Adrenal gland (tissue), 5 donors: ENCODE measurements at regions not wholly inside any gene's neighbourhood (a gene's known extent, or its start where the extent isn't known, plus 50 kb on each side); places are given as distances from the start of the nearest gene placed in this dataset.

ENCODE experiments used
- CTCF ChIP-seq, 6 experiments: fragments of 450-650 bp in 4 of 6; fragments of 200-600 bp in 2 of 6; sonication (generic) in 1 of 6; IDR thresholded peaks; 1 replicate in 5 of 6; 2 replicates in 1 of 6; pipeline versions ENCODE4 v1.5.1 to v1.8.0; 2016 to 2021; ENCODE audit warnings: antibody characterized with exemption in 6 of 6, mild to moderate bottlenecking in 2 of 6, moderate library complexity in 1 of 6
- POLR2A ChIP-seq, 2 donors: fragments of 450-650 bp; IDR thresholded peaks; one replicate each; pipeline ENCODE4 v1.6.1; 2017; ENCODE audit warnings: antibody characterized with exemption in 2 of 2, mild to moderate bottlenecking in 2 of 2, moderate library complexity in 1 of 2
- donor health status: DM: no; HTN: no; CAD: no.

- no peak for TF ChIP-seq CTCF (IDR thresholded peaks at IDR 0.05)
- TF ChIP-seq POLR2A (IDR thresholded peaks at IDR 0.05): no peak
Observed at GRCh38 chr18:67215686-67216085, 300.8 kb downstream of the DSEL start.
